HepG2 (cell line): ENCODE measurements at regions not wholly inside any gene's neighbourhood (a gene's known extent, or its start where the extent isn't known, plus 50 kb on each side); places are given as distances from the start of the nearest gene placed in this dataset.

Experiments used
- TF ChIP-seq, protein P1 (sequence below): sonication (generic); formaldehyde crosslinking; IDR thresholded peaks from 2 replicates; pipeline ENCODE4 v1.4.0; 2020; ENCODE audit warnings: mild to moderate bottlenecking, missing genetic modification reagents
- TF ChIP-seq, protein P2 (sequence below): sonication (generic); formaldehyde crosslinking; conservative IDR thresholded peaks from 2 replicates; pipeline ENCODE4 v1.4.0; 2020; ENCODE audit warnings: missing genetic modification reagents

DNA sequence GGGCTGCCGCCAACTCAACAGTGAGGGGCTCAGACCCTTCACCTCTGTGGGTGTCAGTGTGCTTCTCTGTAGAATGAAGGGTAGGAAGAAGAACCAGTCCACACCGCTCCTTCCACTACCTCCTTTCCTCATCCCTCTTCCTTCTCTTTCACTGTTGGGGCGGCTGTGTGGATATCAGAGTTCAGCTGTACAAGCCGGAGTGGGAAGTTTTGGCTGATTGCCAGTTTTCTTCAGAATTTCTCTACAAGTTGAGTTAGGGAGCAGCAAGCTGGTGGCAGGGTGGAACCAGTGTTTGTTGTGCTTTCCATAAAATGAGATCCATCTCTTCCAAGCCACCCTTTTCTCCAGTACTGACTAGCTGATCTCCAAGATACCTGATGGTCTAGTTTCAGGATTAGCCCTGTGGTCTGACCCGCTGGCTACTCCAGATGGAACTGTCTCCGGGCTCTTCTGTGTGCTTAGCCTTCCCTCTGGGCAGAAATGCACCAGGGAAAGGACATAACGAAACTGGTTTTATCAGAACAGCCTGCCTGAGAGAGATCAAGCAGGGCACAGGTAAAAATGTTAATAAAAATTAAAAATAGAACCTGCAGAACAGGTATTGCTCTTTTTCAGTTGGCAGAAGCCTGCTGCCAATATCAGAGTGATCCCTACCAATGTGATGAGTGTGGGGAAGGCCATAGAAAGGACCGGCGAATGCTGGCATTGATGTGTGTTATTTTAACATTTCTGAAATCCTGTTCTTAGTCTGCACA lies 169.9 kb upstream of the TSC22D2 start:
- TF ChIP-seq, protein P1, sequence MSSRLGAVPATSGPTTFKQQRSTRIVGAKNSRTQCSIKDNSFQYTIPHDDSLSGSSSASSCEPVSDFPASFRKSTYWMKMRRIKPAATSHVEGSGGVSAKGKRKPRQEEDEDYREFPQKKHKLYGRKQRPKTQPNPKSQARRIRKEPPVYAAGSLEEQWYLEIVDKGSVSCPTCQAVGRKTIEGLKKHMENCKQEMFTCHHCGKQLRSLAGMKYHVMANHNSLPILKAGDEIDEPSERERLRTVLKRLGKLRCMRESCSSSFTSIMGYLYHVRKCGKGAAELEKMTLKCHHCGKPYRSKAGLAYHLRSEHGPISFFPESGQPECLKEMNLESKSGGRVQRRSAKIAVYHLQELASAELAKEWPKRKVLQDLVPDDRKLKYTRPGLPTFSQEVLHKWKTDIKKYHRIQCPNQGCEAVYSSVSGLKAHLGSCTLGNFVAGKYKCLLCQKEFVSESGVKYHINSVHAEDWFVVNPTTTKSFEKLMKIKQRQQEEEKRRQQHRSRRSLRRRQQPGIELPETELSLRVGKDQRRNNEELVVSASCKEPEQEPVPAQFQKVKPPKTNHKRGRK = no peak
- TF ChIP-seq, protein P2, sequence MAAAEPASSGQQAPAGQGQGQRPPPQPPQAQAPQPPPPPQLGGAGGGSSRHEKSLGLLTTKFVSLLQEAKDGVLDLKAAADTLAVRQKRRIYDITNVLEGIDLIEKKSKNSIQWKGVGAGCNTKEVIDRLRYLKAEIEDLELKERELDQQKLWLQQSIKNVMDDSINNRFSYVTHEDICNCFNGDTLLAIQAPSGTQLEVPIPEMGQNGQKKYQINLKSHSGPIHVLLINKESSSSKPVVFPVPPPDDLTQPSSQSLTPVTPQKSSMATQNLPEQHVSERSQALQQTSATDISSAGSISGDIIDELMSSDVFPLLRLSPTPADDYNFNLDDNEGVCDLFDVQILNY (CRISPR knock-in tag) = no peak
